Fibroblast of the aortic adventitia (primary cell): ENCODE measurements at regions not wholly inside any gene's neighbourhood (a gene's known extent, or its start where the extent isn't known, plus 50 kb on each side); places are given as distances from the start of the nearest gene placed in this dataset.

Experiments used
- DNase-seq: peaks from one replicate; pipeline ENCODE4 v3.0.0-alpha.2; 2010; ENCODE audit warnings: low read depth
- H3K4me3 ChIP-seq: 2 replicates; pipeline ENCODE4 v1.5.1; 2011; ENCODE audit warnings: low read depth, mild to moderate bottlenecking, control low read depth, low read length, moderate library complexity
- CTCF ChIP-seq: IDR thresholded peaks from 2 replicates; pipeline ENCODE4 v1.5.1; 2011; ENCODE audit warnings: mild to moderate bottlenecking, low read length, control low read depth, inconsistent platforms; ENCODE audit not compliant: insufficient read depth

GRCh38 chr6:155782739-155783459 lies 327.3 kb upstream of the NOX3 start:
- no peak for TF ChIP-seq CTCF
- H3K4me3 ChIP-seq, result no peak overlapping the region
- DNase-seq, result peak; percentile 86

GRCh38 chr6:155782320-155782731 lies 326.7 kb upstream of the NOX3 start:
- no peak for TF ChIP-seq CTCF
- DNase-seq, result peak; percentile 96
- H3K4me3 ChIP-seq, result no peak overlapping the region

DNA sequence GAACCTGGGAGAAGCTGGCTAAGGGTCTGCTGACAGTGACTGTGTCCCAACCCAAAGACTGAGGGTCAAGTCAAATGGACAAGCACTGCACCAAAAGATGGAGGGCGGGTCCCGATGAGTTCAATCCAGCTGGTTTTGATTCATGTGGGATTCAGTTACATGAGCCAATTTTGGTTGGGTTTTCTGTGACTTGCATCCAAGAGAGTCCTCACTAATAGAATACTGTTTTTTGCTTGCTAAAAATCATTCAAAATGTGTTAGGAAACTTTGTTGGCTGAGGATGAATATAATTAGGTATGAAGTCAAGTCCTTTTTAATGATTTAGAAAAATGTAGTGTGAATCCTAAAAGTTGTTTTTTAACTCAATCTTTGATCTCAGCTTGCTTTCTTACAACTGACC lies 323.8 kb upstream of the NOX3 start:
- H3K4me3 ChIP-seq, result no peak overlapping the region
- peak; percentile 25 for DNase-seq
- no peak for TF ChIP-seq CTCF

DNA sequence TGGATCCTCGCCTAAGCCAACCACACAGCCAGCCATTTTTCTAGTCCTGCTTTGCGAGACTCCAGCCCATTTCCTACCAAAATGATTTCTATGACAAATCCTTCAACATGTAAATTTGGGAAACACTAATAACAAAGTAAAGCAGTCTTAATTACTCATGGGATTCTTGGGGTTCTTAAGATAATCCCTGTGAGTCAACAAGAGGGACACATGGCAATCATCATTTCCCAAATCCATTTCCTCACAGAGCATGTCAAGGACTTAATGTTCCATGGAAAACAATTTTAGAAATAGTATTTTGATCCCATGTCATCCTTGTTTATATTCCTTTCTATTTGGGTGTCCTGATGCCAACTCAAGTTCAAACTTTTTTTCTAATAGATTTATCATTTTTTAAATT lies 322.7 kb upstream of the NOX3 start:
- TF ChIP-seq CTCF, result no peak
- no peak for DNase-seq
- no peak overlapping the region for H3K4me3 ChIP-seq

DNA sequence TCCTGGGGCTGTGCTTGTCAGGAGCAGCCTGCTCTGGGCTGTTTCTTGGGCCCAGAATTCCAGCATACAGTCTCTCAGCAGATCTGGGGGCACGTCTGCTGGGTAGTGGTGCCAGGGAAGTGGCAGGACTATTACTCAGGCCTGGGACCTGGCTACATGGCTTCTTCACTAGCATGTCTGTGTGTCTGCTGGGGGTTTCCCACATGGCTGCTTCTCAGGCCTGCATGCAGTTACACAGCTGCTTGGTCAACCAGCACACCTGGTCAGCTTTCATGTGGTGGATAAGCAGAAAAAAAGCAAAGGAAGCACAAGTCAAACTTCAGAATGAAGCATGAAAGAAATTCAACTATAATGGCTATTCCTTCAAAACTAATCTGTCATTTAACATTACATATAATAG lies 316.2 kb upstream of the NOX3 start:
- DNase-seq, result no peak
- H3K4me3 ChIP-seq, result no peak overlapping the region
- TF ChIP-seq CTCF, result no peak

DNA sequence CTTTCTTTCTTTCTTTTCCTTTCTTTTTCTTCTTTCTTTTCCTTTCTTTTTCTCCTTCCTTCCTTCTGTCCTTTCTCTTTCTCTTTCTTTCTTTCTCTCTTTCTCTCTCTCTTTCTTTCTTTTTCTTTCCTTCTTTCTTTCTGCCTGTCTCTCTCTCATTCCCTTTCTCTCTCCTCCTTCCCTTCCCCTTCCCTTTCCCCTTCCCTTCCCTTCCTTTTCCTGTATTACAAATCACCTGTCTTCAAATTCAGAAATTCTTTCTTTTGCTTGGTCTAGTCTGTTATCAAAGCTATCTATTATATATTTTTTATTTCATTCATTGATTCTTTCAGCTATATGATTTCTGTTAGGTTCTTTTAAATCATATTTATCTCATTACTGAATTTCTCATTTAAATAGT lies 315.2 kb upstream of the NOX3 start:
- no peak overlapping the region for H3K4me3 ChIP-seq
- DNase-seq, result no peak
- TF ChIP-seq CTCF, result no peak

GRCh38 chr6:155770313-155770712 lies 314.7 kb upstream of the NOX3 start:
- TF ChIP-seq CTCF, result no peak
- H3K4me3 ChIP-seq, result no peak overlapping the region
- DNase-seq, result no peak
